Upper lobe of right lung (tissue), 1 donor: ENCODE measurements at regions not wholly inside any gene's neighbourhood (a gene's known extent, or its start where the extent isn't known, plus 50 kb on each side); places are given as distances from the start of the nearest gene placed in this dataset.

ENCODE experiments used
- ATAC-seq: fragments of 200-7000 bp; cut with Tn5 transposase; one replicate; pipeline ENCODE4 v1.9.1; 2020; ENCODE audit warnings: mild to moderate bottlenecking, moderate library complexity
- DNase-seq: peaks from one replicate; pipeline ENCODE4 v3.0.0-alpha.2; 2020
- H3K27ac ChIP-seq: fragments of 200-600 bp; one replicate; pipeline ENCODE4 v1.8.0; 2022
- H3K27me3 ChIP-seq: fragments of 200-600 bp; one replicate; pipeline ENCODE4 v1.8.0; 2022; ENCODE audit warnings: mild to moderate bottlenecking
- H3K36me3 ChIP-seq: fragments of 200-600 bp; one replicate; pipeline ENCODE4 v1.8.0; 2022
- H3K4me1 ChIP-seq: fragments of 200-600 bp; one replicate; pipeline ENCODE4 v1.8.0; 2022
- H3K4me3 ChIP-seq: fragments of 200-600 bp; one replicate; pipeline ENCODE4 v1.8.0; 2022; ENCODE audit warnings: mild to moderate bottlenecking
- H3K9me3 ChIP-seq: fragments of 200-600 bp; one replicate; pipeline ENCODE4 v1.8.0; 2022
- intact Hi-C: fragments of 100-400 bp; cut with DNase I; formaldehyde crosslinking; loops from one replicate; pipeline ENCODE4 v1.11.0; 2022
- TF ChIP-seq, protein P1 (sequence below): fragments of 200-600 bp; IDR thresholded peaks from one replicate; pipeline ENCODE4 v1.8.0; 2022; ENCODE audit warnings: antibody characterized with exemption
- donor health status: DM: no; HTN: yes; CAD: no; lungs with severe emphysema.

DNA sequence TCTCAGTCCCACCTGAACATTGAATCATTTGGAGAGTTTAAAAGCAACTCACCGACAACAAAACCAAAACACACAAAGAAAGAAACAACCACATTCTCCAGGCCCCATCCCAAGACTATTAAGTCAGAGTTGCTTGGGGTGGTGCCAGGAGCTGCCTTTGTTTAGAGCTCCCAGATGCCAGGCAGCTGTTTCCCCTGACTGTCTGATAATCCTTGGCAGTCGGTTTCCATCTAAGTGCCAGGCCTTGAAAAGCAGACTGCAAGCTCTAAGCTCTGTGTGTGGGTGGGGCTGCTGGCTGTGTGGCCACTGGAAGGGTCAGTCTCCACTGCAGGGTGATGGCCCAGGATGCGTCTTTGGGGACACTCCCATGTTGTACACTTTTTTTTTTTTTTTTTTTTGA lies 255.3 kb upstream of the AGAP1 start:
- TF ChIP-seq, protein P1, sequence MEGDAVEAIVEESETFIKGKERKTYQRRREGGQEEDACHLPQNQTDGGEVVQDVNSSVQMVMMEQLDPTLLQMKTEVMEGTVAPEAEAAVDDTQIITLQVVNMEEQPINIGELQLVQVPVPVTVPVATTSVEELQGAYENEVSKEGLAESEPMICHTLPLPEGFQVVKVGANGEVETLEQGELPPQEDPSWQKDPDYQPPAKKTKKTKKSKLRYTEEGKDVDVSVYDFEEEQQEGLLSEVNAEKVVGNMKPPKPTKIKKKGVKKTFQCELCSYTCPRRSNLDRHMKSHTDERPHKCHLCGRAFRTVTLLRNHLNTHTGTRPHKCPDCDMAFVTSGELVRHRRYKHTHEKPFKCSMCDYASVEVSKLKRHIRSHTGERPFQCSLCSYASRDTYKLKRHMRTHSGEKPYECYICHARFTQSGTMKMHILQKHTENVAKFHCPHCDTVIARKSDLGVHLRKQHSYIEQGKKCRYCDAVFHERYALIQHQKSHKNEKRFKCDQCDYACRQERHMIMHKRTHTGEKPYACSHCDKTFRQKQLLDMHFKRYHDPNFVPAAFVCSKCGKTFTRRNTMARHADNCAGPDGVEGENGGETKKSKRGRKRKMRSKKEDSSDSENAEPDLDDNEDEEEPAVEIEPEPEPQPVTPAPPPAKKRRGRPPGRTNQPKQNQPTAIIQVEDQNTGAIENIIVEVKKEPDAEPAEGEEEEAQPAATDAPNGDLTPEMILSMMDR, result no peak
- peaks cover 3% of the 10 kb centered on the region for H3K4me1 ChIP-seq
- no peaks in the 10 kb centered on the region for H3K9me3 ChIP-seq
- DNase-seq (no peak), ATAC-seq (peak; percentile 71)
- no peaks in the 10 kb centered on the region for H3K36me3 ChIP-seq
- no peaks in the 10 kb centered on the region for H3K27me3 ChIP-seq
- H3K4me3 ChIP-seq, result no peak overlapping the region
- intact Hi-C loops, result no loop called here
- no peak overlapping the region for H3K27ac ChIP-seq

DNA sequence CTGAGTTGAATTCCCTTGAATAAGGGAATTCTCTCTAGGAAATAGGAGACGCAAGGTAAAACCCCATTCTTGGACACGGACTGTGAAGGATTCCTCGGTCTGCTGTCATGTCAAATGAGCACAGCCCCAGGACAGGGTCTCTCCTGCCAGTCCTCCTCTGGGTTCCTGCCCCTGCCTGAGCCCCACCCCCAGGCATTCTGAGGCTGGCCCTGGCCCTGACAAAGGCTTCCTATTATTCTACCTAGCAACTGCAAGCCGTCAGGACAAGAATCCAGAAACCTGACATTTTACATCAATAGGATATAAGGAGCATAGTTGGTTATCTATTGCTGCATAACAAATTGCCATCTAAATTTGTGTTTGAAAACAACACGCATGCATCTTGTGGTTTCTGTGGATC lies 253.3 kb upstream of the AGAP1 start:
- H3K4me3 ChIP-seq, result no peak overlapping the region
- DNase-seq (no peak), ATAC-seq (no peak)
- H3K9me3 ChIP-seq, result no peaks in the 10 kb centered on the region
- no peaks in the 10 kb centered on the region for H3K36me3 ChIP-seq
- TF ChIP-seq, protein P1, result no peak
- H3K27ac ChIP-seq, result no peak overlapping the region
- no peaks in the 10 kb centered on the region for H3K27me3 ChIP-seq
- H3K4me1 ChIP-seq, result peaks cover 3% of the 10 kb centered on the region
- intact Hi-C loops, result no loop called here

- ATAC-seq, result no peak
- no peak overlapping the region for H3K4me3 ChIP-seq
- H3K27me3 ChIP-seq, result no peaks in the 10 kb centered on the region
- no peaks in the 10 kb centered on the region for H3K36me3 ChIP-seq
- H3K4me1 ChIP-seq, result peaks cover 2% of the 10 kb centered on the region
- intact Hi-C loops, result no loop called here
- TF ChIP-seq, protein P1, result no peak
- no peak overlapping the region for H3K27ac ChIP-seq
- DNase-seq, result no peak
- H3K9me3 ChIP-seq, result no peaks in the 10 kb centered on the region
Observed at GRCh38 chr2:235244255-235245220, 249.3 kb upstream of the AGAP1 start.

- ATAC-seq, result no peak
- no peaks in the 10 kb centered on the region for H3K27me3 ChIP-seq
- no peak overlapping the region for H3K27ac ChIP-seq
- DNase-seq, result no peak
- no peaks in the 10 kb centered on the region for H3K36me3 ChIP-seq
- TF ChIP-seq, protein P1, result no peak
- no peak overlapping the region for H3K4me3 ChIP-seq
- no peaks in the 10 kb centered on the region for H3K4me1 ChIP-seq
- intact Hi-C loops, result no loop called here
- H3K9me3 ChIP-seq, result no peaks in the 10 kb centered on the region
Observed at GRCh38 chr2:235247001-235247400, 246.8 kb upstream of the AGAP1 start.

GRCh38 chr2:235255693-235256092 lies 238.2 kb upstream of the AGAP1 start:
- H3K4me3 ChIP-seq, result no peak overlapping the region
- DNase-seq, result no peak
- H3K27me3 ChIP-seq, result no peaks in the 10 kb centered on the region
- no peak for ATAC-seq
- H3K4me1 ChIP-seq, result no peaks in the 10 kb centered on the region
- TF ChIP-seq, protein P1, result no peak
- no peaks in the 10 kb centered on the region for H3K9me3 ChIP-seq
- no peak overlapping the region for H3K27ac ChIP-seq
- intact Hi-C loops, result no loop called here
- no peaks in the 10 kb centered on the region for H3K36me3 ChIP-seq
